GM23338 (cell line): ENCODE measurements at regions not wholly inside any gene's neighbourhood (a gene's known extent, or its start where the extent isn't known, plus 50 kb on each side); places are given as distances from the start of the nearest gene placed in this dataset.

Experiments
- ATAC-seq: fragments of 200-7000 bp; cut with Tn5 transposase; 3 replicates; pipeline ENCODE4 v1.9.1; 2020
- DNase-seq: peaks from one replicate; pipeline ENCODE4 v3.0.0-alpha.2; 2015; ENCODE audit warnings: low spot score
- H2AFZ ChIP-seq: fragments of 200-600 bp; sonication (generic); 2 replicates; pipeline ENCODE4 v1.8.0; 2016; ENCODE audit warnings: antibody characterized with exemption, mild to moderate bottlenecking, moderate library complexity
- H3F3A ChIP-seq: fragments of 200-600 bp; sonication (generic); replicated peaks from 2 replicates; pipeline ENCODE4 v1.8.0; 2017; ENCODE audit warnings: antibody characterized with exemption, mixed run types, low read depth
- H3K27ac ChIP-seq: fragments of 200-600 bp; sonication (generic); 2 replicates; pipeline ENCODE4 v1.6.1; 2016; ENCODE audit warnings: low read depth
- H3K27me3 ChIP-seq: fragments of 200-600 bp; sonication (generic); 2 replicates; pipeline ENCODE4 v1.8.0; 2016; ENCODE audit warnings: mild to moderate bottlenecking, mixed run types, moderate library complexity; ENCODE audit not compliant: insufficient read depth
- H3K36me3 ChIP-seq: fragments of 200-600 bp; sonication (generic); 2 replicates; pipeline ENCODE4 v1.8.0; 2016; ENCODE audit warnings: mild to moderate bottlenecking; ENCODE audit not compliant: insufficient read depth
- H3K4me1 ChIP-seq: fragments of 200-600 bp; sonication (generic); 2 replicates; pipeline ENCODE4 v1.8.0; 2016; ENCODE audit warnings: mild to moderate bottlenecking, moderate library complexity; ENCODE audit not compliant: insufficient read depth
- H3K4me2 ChIP-seq: fragments of 200-600 bp; sonication (generic); 2 replicates; pipeline ENCODE4 v1.7.1; 2017; ENCODE audit warnings: mixed run types
- H3K4me3 ChIP-seq: fragments of 200-600 bp; sonication (generic); 2 replicates; pipeline ENCODE4 v1.6.1; 2016; ENCODE audit warnings: mixed run types
- H3K79me2 ChIP-seq: fragments of 200-600 bp; sonication (generic); replicated peaks from 2 replicates; pipeline ENCODE4 v1.8.0; 2017; ENCODE audit warnings: mild to moderate bottlenecking; ENCODE audit not compliant: insufficient read depth
- H3K9me2 ChIP-seq: fragments of 200-600 bp; sonication (generic); 2 replicates; pipeline ENCODE4 v1.8.0; 2017; ENCODE audit not compliant: insufficient read depth
- H4K20me1 ChIP-seq: fragments of 200-600 bp; sonication (generic); replicated peaks from 2 replicates; pipeline ENCODE4 v1.8.0; 2017; ENCODE audit warnings: mild to moderate bottlenecking; ENCODE audit not compliant: insufficient read depth
- H3K27ac Mint-ChIP-seq: 2 replicates; pipeline ENCODE4 v1.8.0; 2020; ENCODE audit warnings: inconsistent platforms, mild to moderate bottlenecking, moderate library complexity, mixed read lengths
- H3K27me3 Mint-ChIP-seq: 3 replicates; pipeline ENCODE4 v1.8.0; 2022; ENCODE audit warnings: low read depth, mild to moderate bottlenecking, moderate library complexity, mixed read lengths, inconsistent platforms; ENCODE audit not compliant: insufficient read depth, poor library complexity
- H3K36me3 Mint-ChIP-seq: 3 replicates; pipeline ENCODE4 v1.8.0; 2021; ENCODE audit warnings: low read depth, mild to moderate bottlenecking, inconsistent platforms, moderate library complexity, mixed read lengths
- H3K4me1 Mint-ChIP-seq: 3 replicates; pipeline ENCODE4 v1.8.0; 2020; ENCODE audit warnings: mild to moderate bottlenecking, inconsistent platforms, mixed read lengths
- H3K4me3 Mint-ChIP-seq: 3 replicates; pipeline ENCODE4 v1.8.0; 2021; ENCODE audit warnings: moderate library complexity, mild to moderate bottlenecking, inconsistent platforms, mixed read lengths
- H3K9me3 Mint-ChIP-seq: 3 replicates; pipeline ENCODE4 v1.8.0; 2020; ENCODE audit warnings: moderate library complexity, mild to moderate bottlenecking, inconsistent platforms, mixed read lengths
- CREB1 ChIP-seq: fragments of 250-450 bp; sonication (Bioruptor Pico); IDR thresholded peaks from 2 replicates; pipeline ENCODE4 v1.5.0; 2020; ENCODE audit warnings: low read depth, mild to moderate bottlenecking, moderate library complexity
- CTCF ChIP-seq, 2 experiments: fragments of 200-600 bp in 1 of 2; sonication (generic) in 1 of 2; conservative IDR thresholded peaks; 2 replicates each; pipeline versions ENCODE4 v1.5.1 to v1.6.1; 2016 to 2017; ENCODE audit warnings: antibody characterized with exemption in 2 of 2, low read depth in 2 of 2, mild to moderate bottlenecking in 2 of 2, moderate library complexity in 1 of 2
- EZH2 ChIP-seq: fragments of 200-600 bp; sonication (generic); IDR thresholded peaks from one replicate; pipeline ENCODE4 v1.8.0; 2017; ENCODE audit warnings: antibody characterized with exemption, mild to moderate bottlenecking, low read depth; ENCODE audit not compliant: unreplicated experiment
- JUNB ChIP-seq: IDR thresholded peaks from one replicate; pipeline ENCODE4 v1.6.1; 2016; ENCODE audit warnings: antibody characterized with exemption; ENCODE audit not compliant: unreplicated experiment
- NANOG ChIP-seq: IDR thresholded peaks from 2 replicates; pipeline ENCODE4 v1.6.1; 2016; ENCODE audit warnings: antibody characterized with exemption, borderline replicate concordance
- ZNF114 ChIP-seq: fragments of 250-450 bp; sonication (Bioruptor Pico); IDR thresholded peaks from 2 replicates; pipeline ENCODE4 v1.5.0; 2020; ENCODE audit warnings: mild to moderate bottlenecking, moderate library complexity
- ZNF462 ChIP-seq: fragments of 250-450 bp; sonication (Bioruptor Pico); IDR thresholded peaks from 2 replicates; pipeline ENCODE4 v1.5.0; 2020; ENCODE audit warnings: mild to moderate bottlenecking, moderate library complexity

- no peaks in the 10 kb centered on the region for H3K36me3 ChIP-seq
- Mint-ChIP-seq H3K4me1 (no peaks in the 10 kb centered on the region), H3K27me3 (peaks cover 3% of the 10 kb centered on the region), H3K9me3 (peaks cover 10% of the 10 kb centered on the region), H3K36me3 (peaks cover 2% of the 10 kb centered on the region; the same call in 1 of the 3 replicates), H3K27ac (no peak overlapping the region), H3K4me3 (no peak overlapping the region)
- H3K4me1 ChIP-seq = no peaks in the 10 kb centered on the region
- no peaks in the 10 kb centered on the region for H3F3A ChIP-seq
- ATAC-seq (no peak), DNase-seq (no peak)
- H3K27me3 ChIP-seq = no peaks in the 10 kb centered on the region
- H3K27ac ChIP-seq = no peak overlapping the region
- H3K4me3 ChIP-seq = no peak overlapping the region
- no peaks in the 10 kb centered on the region for H3K79me2 ChIP-seq
- H2AFZ ChIP-seq = no peak overlapping the region
- H3K4me2 ChIP-seq = no peak overlapping the region
- H3K9me2 ChIP-seq = no peaks in the 10 kb centered on the region
- no peaks in the 10 kb centered on the region for H4K20me1 ChIP-seq
- no peak for TF ChIP-seq ZNF462 (CRISPR knock-in tag)
- no peak for TF ChIP-seq EZH2
- TF ChIP-seq NANOG = no peak
- TF ChIP-seq JUNB = no peak
- TF ChIP-seq CREB1 = no peak
- TF ChIP-seq CTCF (conservative IDR thresholded peaks at IDR 0.05; ENCODE audit: low read depth in 2 of 2) = no peak
- TF ChIP-seq ZNF114 (CRISPR knock-in tag) = no peak
These were observed 489.6 kb downstream of the SLC4A3 start for GRCh38 chr2:220117025-220117424.
